NB4 (cell line): ENCODE measurements at regions not wholly inside any gene's neighbourhood (a gene's known extent, or its start where the extent isn't known, plus 50 kb on each side); places are given as distances from the start of the nearest gene placed in this dataset.

Experiments
- DNase-seq: peaks from one replicate; pipeline ENCODE4 v3.0.0; 2010; ENCODE audit warnings: low read depth
- H3K4me3 ChIP-seq: one replicate; pipeline ENCODE4 v1.5.1; 2011; ENCODE audit warnings: mild to moderate bottlenecking, low read depth, low read length, moderate library complexity
- MYC ChIP-seq: IDR thresholded peaks from 2 replicates; pipeline ENCODE4 v1.6.1; 2011; ENCODE audit warnings: low read depth, low read length
- POLR2A ChIP-seq: IDR thresholded peaks from 2 replicates; pipeline ENCODE4 v1.6.1; 2011; ENCODE audit warnings: mild to moderate bottlenecking; ENCODE audit not compliant: insufficient read length; ENCODE audit errors: extremely low read depth
- TF ChIP-seq, protein P1 (sequence below): IDR thresholded peaks from one replicate; pipeline ENCODE4 v1.5.1; 2012; ENCODE audit warnings: low read depth, low read length
- TF ChIP-seq, protein P2 (sequence below): IDR thresholded peaks from 2 replicates; pipeline ENCODE4 v1.6.1; 2011; ENCODE audit warnings: low read depth, low read length

DNA sequence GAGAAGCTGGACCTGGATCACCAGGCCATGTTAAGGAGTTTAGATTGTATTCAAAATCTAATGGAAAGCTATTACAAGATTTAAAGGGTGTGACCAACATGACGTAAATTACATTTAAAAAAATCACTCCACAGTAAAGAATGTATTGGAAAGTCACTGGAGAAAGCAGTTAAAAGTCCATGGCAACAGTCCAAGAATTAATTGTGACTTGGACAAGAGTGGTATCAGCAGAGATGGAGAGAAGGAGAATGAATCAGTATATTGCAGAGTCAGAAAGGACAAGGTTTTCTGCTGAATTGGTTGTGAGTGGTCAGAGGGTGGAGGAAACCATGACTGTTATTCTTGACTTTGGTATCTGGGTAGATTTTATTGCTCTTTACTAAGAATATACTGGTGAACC lies 535.1 kb upstream of the SLITRK1 start:
- DNase-seq = no peak
- TF ChIP-seq, protein P1, sequence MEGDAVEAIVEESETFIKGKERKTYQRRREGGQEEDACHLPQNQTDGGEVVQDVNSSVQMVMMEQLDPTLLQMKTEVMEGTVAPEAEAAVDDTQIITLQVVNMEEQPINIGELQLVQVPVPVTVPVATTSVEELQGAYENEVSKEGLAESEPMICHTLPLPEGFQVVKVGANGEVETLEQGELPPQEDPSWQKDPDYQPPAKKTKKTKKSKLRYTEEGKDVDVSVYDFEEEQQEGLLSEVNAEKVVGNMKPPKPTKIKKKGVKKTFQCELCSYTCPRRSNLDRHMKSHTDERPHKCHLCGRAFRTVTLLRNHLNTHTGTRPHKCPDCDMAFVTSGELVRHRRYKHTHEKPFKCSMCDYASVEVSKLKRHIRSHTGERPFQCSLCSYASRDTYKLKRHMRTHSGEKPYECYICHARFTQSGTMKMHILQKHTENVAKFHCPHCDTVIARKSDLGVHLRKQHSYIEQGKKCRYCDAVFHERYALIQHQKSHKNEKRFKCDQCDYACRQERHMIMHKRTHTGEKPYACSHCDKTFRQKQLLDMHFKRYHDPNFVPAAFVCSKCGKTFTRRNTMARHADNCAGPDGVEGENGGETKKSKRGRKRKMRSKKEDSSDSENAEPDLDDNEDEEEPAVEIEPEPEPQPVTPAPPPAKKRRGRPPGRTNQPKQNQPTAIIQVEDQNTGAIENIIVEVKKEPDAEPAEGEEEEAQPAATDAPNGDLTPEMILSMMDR = no peak
- TF ChIP-seq MYC (no peak), POLR2A (no peak)
- TF ChIP-seq, protein P2, sequence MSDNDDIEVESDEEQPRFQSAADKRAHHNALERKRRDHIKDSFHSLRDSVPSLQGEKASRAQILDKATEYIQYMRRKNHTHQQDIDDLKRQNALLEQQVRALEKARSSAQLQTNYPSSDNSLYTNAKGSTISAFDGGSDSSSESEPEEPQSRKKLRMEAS = no peak
- H3K4me3 ChIP-seq = no peak overlapping the region

DNA sequence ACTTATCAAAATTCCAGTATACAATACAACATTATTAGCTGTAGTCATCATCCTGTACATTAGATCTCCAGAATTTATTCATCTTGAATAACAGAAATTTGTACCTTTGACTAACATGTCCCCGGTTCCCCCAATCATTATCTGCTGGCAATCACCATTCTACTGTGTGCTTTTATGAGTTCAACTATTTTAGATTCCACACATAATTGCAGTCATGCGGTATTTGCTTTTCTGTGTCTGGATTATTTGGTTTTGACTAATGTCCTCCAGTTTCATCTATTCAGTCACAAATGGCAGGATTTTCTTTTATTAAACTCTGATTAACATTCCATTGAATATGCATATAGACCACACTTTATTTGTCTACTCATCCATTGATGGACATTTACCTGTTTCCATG lies 530.7 kb upstream of the SLITRK1 start:
- H3K4me3 ChIP-seq = no peak overlapping the region
- TF ChIP-seq MYC (no peak), POLR2A (no peak)
- TF ChIP-seq, protein P2 = no peak
- TF ChIP-seq, protein P1 = no peak
- no peak for DNase-seq

DNA sequence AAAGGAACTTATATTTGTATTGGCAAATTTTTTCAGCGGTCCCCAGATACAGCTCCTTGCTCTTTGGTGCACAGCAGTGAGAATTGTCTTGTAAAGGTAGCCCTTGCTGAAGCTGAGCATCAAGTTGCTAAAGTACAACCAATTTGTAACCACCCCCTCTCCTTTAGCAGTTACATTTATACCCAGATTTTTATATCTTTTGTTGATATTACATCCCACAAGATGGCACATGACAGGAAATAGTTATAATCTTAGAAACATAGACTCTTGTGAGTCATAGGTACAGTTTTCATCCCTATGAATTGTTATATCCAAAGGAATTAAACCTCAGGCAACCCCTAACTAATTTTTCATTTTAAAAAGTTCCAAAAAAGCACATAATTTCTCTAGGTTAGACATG lies 523.0 kb upstream of the SLITRK1 start:
- no peak overlapping the region for H3K4me3 ChIP-seq
- DNase-seq = no peak
- TF ChIP-seq MYC = no peak
- TF ChIP-seq, protein P1 = no peak
- TF ChIP-seq POLR2A = no peak
- TF ChIP-seq, protein P2 = no peak

DNA sequence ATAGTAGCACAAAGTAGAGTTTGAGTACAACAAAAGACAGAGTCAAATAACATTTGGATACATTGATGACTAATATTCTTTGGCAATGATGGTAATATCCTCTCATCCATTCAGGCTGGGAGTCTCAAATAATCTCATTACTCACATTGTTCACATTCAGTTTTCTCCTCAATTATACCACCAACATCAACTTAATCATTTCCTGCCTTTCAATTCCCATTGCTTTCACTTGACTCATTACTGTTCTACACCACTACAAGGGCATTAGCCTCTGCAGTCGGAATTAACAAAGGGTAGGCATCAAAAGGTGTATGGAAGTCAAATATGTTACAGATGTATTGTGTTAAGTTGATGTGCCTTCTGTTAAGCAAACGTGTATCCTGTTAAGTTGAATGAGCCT lies 518.4 kb upstream of the SLITRK1 start:
- TF ChIP-seq MYC (no peak), POLR2A (no peak)
- TF ChIP-seq, protein P2 = no peak
- TF ChIP-seq, protein P1 = no peak
- DNase-seq = no peak

DNA sequence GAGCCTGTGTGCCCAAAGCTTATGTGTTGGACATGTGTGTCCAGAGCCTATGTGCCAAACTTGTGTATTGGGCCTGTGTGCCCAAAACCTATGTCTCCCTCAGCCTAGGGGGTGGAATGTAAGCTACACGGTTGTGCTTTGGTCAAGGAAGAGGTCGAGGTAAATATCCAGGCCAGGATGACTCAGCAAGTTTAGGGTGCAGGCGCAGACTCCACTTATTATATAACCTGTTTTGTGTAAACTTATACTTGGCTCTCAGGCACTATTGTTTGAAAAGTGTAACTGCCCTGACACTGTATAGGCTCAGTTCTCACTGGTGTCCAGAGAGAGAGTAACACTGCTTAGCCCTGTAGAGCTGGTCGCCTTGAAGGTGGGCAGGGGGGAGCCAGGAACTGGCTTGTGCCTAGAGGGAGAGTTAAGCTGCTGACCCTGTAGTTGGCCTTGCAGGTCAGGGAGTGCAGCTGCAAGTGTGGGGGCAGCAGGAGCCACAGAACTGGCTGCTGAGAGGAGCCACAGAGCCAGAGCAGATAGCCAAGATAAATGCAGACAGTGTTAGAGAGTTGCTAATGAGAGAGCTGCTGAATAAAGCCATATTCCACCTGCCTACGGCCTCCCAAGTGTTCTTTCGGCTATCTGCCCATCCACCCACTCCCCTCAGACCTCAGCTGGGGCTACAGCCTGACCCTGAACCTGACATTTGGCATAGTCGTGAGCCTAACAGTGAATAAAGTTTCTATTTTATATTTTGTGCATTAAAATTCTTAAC lies 517.2 kb upstream of the SLITRK1 start:
- no peak overlapping the region for H3K4me3 ChIP-seq
- DNase-seq = peak; percentile 15
- TF ChIP-seq, protein P2 = no peak
- no peak for TF ChIP-seq MYC
- TF ChIP-seq, protein P1 = no peak

More for the DNA sequence above, 518.4 kb upstream of the SLITRK1 start:
- no peak overlapping the region for H3K4me3 ChIP-seq
